DOHH2 (cell line): ENCODE measurements at regions not wholly inside any gene's neighbourhood (a gene's known extent, or its start where the extent isn't known, plus 50 kb on each side); places are given as distances from the start of the nearest gene placed in this dataset.

Experiments
- EZH2phosphoT487 ChIP-seq: fragments of 200-600 bp; sonication (generic); IDR thresholded peaks from 2 replicates; pipeline ENCODE4 v1.6.1; 2017; ENCODE audit warnings: borderline replicate concordance, mild to moderate bottlenecking, antibody characterized with exemption, low read length, moderate library complexity, mixed read lengths
- TF ChIP-seq, protein P1 (sequence below): fragments of 200-600 bp; sonication (generic); IDR thresholded peaks from one replicate; pipeline ENCODE4 v1.5.1; 2014; ENCODE audit warnings: antibody characterized with exemption, mild to moderate bottlenecking, low read depth, low read length; ENCODE audit not compliant: poor library complexity, severe bottlenecking

DNA sequence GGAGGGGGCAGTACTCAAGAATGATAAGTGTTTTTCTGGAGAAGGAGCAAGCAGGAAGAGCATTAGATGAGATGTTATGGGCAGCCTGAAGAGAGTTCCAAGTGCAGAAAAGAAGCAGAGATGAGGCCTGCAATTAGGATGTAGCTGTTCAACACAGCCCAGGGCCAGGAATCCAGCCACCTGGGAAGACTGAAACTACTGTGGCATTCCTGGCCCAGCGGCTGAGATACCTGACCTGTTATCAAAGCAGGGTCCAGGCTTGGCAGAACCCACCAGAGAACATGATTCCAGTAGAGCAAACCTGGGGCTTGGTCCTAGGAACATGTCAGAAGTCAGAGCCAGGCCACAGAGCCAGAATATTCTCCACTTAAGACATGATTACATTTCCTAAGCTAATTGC, 73.3 kb upstream of the LRCH1 start:
- TF ChIP-seq, protein P1, sequence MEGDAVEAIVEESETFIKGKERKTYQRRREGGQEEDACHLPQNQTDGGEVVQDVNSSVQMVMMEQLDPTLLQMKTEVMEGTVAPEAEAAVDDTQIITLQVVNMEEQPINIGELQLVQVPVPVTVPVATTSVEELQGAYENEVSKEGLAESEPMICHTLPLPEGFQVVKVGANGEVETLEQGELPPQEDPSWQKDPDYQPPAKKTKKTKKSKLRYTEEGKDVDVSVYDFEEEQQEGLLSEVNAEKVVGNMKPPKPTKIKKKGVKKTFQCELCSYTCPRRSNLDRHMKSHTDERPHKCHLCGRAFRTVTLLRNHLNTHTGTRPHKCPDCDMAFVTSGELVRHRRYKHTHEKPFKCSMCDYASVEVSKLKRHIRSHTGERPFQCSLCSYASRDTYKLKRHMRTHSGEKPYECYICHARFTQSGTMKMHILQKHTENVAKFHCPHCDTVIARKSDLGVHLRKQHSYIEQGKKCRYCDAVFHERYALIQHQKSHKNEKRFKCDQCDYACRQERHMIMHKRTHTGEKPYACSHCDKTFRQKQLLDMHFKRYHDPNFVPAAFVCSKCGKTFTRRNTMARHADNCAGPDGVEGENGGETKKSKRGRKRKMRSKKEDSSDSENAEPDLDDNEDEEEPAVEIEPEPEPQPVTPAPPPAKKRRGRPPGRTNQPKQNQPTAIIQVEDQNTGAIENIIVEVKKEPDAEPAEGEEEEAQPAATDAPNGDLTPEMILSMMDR = no peak
- no peak for TF ChIP-seq EZH2phosphoT487
